Hepatocyte (in vitro differentiated cells): ENCODE measurements at regions not wholly inside any gene's neighbourhood (a gene's known extent, or its start where the extent isn't known, plus 50 kb on each side); places are given as distances from the start of the nearest gene placed in this dataset.

Experiments
- CTCF ChIP-seq: fragments of 200-600 bp; sonication (generic); IDR thresholded peaks from 2 replicates; pipeline ENCODE4 v1.5.1; 2016; ENCODE audit warnings: antibody characterized with exemption, mild to moderate bottlenecking; ENCODE audit not compliant: poor library complexity
- EZH2phosphoT487 ChIP-seq: fragments of 200-600 bp; sonication (generic); IDR thresholded peaks from one replicate; pipeline ENCODE4 v1.6.1; 2018; ENCODE audit warnings: antibody characterized with exemption, mild to moderate bottlenecking, low read depth, moderate library complexity; ENCODE audit not compliant: unreplicated experiment, severe bottlenecking

GRCh38 chr17:13268791-13269595 lies 251.2 kb upstream of the ELAC2 start:
- TF ChIP-seq CTCF (no peak), EZH2phosphoT487 (no peak)
